ENCODE measurements at regions not wholly inside any gene's neighbourhood (a gene's known extent, or its start where the extent isn't known, plus 50 kb on each side); places are given as distances from the start of the nearest gene placed in this dataset.

GRCh38 chr13:81302677-81303076 lies 961.8 kb upstream of the SPRY2 start:
- TF ChIP-seq ELF4 (IDR thresholded peaks at IDR 0.05) (no peak), PKNOX1 (IDR thresholded peaks at IDR 0.05) (no peak), SUZ12 (IDR thresholded peaks at IDR 0.05) (no peak), CTBP1 (IDR thresholded peaks at IDR 0.05; ENCODE audit: borderline replicate concordance) (no peak), FOXM1 (IDR thresholded peaks at IDR 0.05; ENCODE audit: borderline replicate concordance) (no peak), LEF1 (IDR thresholded peaks at IDR 0.05; ENCODE audit: borderline replicate concordance) (no peak), FOXA1 (IDR thresholded peaks at IDR 0.05) (no peak), TARDBP (IDR thresholded peaks at IDR 0.05) (no peak), NFRKB (IDR thresholded peaks at IDR 0.05) (no peak), BHLHE40 (IDR thresholded peaks at IDR 0.05; ENCODE audit: borderline replicate concordance) (no peak), SP1 (IDR thresholded peaks at IDR 0.05) (no peak), HDGF (IDR thresholded peaks at IDR 0.05; ENCODE audit: borderline replicate concordance) (no peak), ARNT (IDR thresholded peaks at IDR 0.05) (no peak), FOXK2 (IDR thresholded peaks at IDR 0.05) (no peak), L3MBTL2 (conservative IDR thresholded peaks at IDR 0.05) (no peak), ZNF384 (IDR thresholded peaks at IDR 0.05) (no peak)
- no peak for DNase-seq (ENCODE audit: extremely low spot score)
- ChIA-PET POLR2A (no interaction called here), CTCF (no interaction called here)

GRCh38 chr13:81302125-81302524 lies 961.2 kb upstream of the SPRY2 start:
- DNase-seq (ENCODE audit: extremely low spot score), result no peak
- CTCF ChIA-PET, result no interaction called here
- POLR2A ChIA-PET, result no interaction called here
- no peak for TF ChIP-seq FOXM1 (IDR thresholded peaks at IDR 0.05; ENCODE audit: borderline replicate concordance)
- TF ChIP-seq CTBP1 (IDR thresholded peaks at IDR 0.05; ENCODE audit: borderline replicate concordance), result no peak
- no peak for TF ChIP-seq PKNOX1 (IDR thresholded peaks at IDR 0.05)
- TF ChIP-seq FOXK2 (IDR thresholded peaks at IDR 0.05), result no peak
- TF ChIP-seq ZNF384 (IDR thresholded peaks at IDR 0.05), result no peak
- TF ChIP-seq ELF4 (IDR thresholded peaks at IDR 0.05), result no peak
- TF ChIP-seq TARDBP (IDR thresholded peaks at IDR 0.05), result no peak
- TF ChIP-seq FOXA1 (IDR thresholded peaks at IDR 0.05), result no peak
- TF ChIP-seq NFRKB (IDR thresholded peaks at IDR 0.05), result no peak
- TF ChIP-seq LEF1 (IDR thresholded peaks at IDR 0.05; ENCODE audit: borderline replicate concordance), result no peak
- no peak for TF ChIP-seq HDGF (IDR thresholded peaks at IDR 0.05; ENCODE audit: borderline replicate concordance)
- no peak for TF ChIP-seq SP1 (IDR thresholded peaks at IDR 0.05)

- POLR2A ChIA-PET, result no interaction called here
- DNase-seq (ENCODE audit: extremely low spot score), result no peak
- CTCF ChIA-PET, result interaction anchor here (1.2 kb wide), 1 partner anchor 25 kb away, joined by 3 read pairs; no protein-coding TSS in a partner anchor
- TF ChIP-seq FOXM1 (IDR thresholded peaks at IDR 0.05; ENCODE audit: borderline replicate concordance), result no peak
- TF ChIP-seq TARDBP (IDR thresholded peaks at IDR 0.05), result no peak
- TF ChIP-seq LEF1 (IDR thresholded peaks at IDR 0.05; ENCODE audit: borderline replicate concordance), result no peak
- TF ChIP-seq L3MBTL2 (conservative IDR thresholded peaks at IDR 0.05), result no peak
- no peak for TF ChIP-seq FOXA1 (IDR thresholded peaks at IDR 0.05)
- TF ChIP-seq BHLHE40 (IDR thresholded peaks at IDR 0.05; ENCODE audit: borderline replicate concordance), result no peak
- TF ChIP-seq ELF4 (IDR thresholded peaks at IDR 0.05), result no peak
- TF ChIP-seq PKNOX1 (IDR thresholded peaks at IDR 0.05), result no peak
- TF ChIP-seq HDGF (IDR thresholded peaks at IDR 0.05; ENCODE audit: borderline replicate concordance), result no peak
- TF ChIP-seq CTBP1 (IDR thresholded peaks at IDR 0.05; ENCODE audit: borderline replicate concordance), result no peak
Measured at GRCh38 chr13:81295177-81295576, 954.3 kb upstream of the SPRY2 start.

DNA sequence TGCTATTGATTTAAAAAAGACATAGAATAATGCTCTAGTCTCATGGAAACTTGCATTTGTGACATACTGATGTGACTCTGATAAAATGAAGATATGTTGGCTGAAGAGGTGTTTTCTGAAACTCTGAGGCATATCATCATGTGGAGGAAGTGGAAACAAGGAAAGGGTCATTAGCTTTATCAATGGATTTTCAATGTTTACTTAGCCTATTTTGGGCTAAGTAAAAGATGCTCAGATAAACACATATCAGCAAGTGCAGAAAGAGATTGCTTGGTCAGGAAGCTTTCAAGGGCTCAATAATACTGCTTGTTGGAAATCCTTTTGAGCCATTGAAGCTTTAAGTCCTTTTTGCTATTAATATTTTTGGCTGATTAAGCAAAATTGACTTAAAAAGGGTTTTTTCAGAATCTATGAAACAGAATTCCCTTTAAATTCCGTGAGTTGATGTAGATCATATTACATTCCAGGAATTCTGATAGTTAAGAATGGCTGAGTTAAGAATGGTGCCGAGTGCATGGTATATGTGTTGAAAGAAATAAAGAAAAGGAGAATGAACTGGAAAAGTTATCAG lies 952.8 kb upstream of the SPRY2 start:
- TF ChIP-seq FOXA1 (IDR thresholded peaks at IDR 0.05), result no peak
- no peak for TF ChIP-seq LEF1 (IDR thresholded peaks at IDR 0.05; ENCODE audit: borderline replicate concordance)
- TF ChIP-seq TARDBP (IDR thresholded peaks at IDR 0.05), result no peak
- no peak for TF ChIP-seq ELF4 (IDR thresholded peaks at IDR 0.05)
- no peak for TF ChIP-seq SUZ12 (IDR thresholded peaks at IDR 0.05)
- no peak for TF ChIP-seq BHLHE40 (IDR thresholded peaks at IDR 0.05; ENCODE audit: borderline replicate concordance)
- TF ChIP-seq SP1 (IDR thresholded peaks at IDR 0.05), result no peak
- no peak for TF ChIP-seq HDGF (IDR thresholded peaks at IDR 0.05; ENCODE audit: borderline replicate concordance)
- no peak for TF ChIP-seq CTBP1 (IDR thresholded peaks at IDR 0.05; ENCODE audit: borderline replicate concordance)
- ChIA-PET CTCF (interaction anchor here (0.5 kb wide), 1 partner anchor 37 kb away, joined by 4 read pairs; no protein-coding TSS in a partner anchor), POLR2A (no interaction called here)
- no peak for DNase-seq (ENCODE audit: extremely low spot score)

DNA sequence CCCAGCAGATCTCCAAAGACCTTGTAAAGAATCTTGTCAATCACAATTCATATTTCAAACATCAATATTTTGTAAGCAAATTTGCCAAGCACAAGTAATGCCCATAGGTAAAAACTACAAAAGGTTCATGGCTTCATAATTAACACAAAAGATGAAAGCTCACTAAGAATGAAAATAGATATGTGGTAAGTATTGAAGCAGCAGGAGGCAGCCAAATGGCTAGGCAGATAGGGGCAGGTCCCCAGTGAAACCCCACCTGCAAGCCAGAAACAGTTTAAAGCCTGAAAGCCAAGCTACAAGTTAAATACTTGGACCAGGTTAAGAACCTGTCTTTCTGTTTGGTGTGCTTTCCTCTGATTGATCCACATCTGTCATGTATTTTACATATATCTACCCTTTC lies 942.6 kb upstream of the SPRY2 start:
- DNase-seq (ENCODE audit: extremely low spot score), result no peak
- POLR2A ChIA-PET, result no interaction called here
- no peak for TF ChIP-seq L3MBTL2 (conservative IDR thresholded peaks at IDR 0.05)
- no peak for TF ChIP-seq ELF4 (IDR thresholded peaks at IDR 0.05)
- no peak for TF ChIP-seq HDGF (IDR thresholded peaks at IDR 0.05; ENCODE audit: borderline replicate concordance)
- TF ChIP-seq ARNT (IDR thresholded peaks at IDR 0.05), result no peak
- CTCF ChIA-PET, result interaction anchor here (0.7 kb wide), 1 partner anchor 18 kb away, joined by 4 read pairs; no protein-coding TSS in a partner anchor

DNA sequence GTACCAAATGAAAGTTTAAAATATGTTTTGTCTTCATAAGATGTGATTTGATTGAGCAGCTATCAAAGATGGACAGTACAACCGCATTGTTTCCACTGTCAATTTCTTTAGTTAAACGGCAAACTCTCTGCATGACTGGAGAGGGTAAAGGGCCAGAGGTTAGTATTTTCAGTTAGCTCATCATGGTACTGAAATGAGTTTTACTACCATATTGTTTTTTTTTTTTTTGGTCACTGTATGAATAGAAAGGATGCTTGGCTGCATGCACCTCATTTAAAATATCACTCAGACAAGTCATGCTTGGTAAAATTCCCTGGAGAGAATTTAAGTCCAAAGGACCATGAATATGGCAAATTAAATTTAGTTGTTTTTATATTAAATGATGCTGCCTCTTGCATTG lies 942.1 kb upstream of the SPRY2 start:
- ChIA-PET POLR2A (no interaction called here), CTCF (interaction anchor here (0.7 kb wide), 1 partner anchor 18 kb away, joined by 4 read pairs; no protein-coding TSS in a partner anchor)
- TF ChIP-seq ELF4 (IDR thresholded peaks at IDR 0.05), result no peak
- TF ChIP-seq LEF1 (IDR thresholded peaks at IDR 0.05; ENCODE audit: borderline replicate concordance), result no peak
- TF ChIP-seq FOXK2 (IDR thresholded peaks at IDR 0.05), result no peak
- DNase-seq (ENCODE audit: extremely low spot score), result no peak
